Stomach (tissue), 4 donors: ENCODE measurements at regions not wholly inside any gene's neighbourhood (a gene's known extent, or its start where the extent isn't known, plus 50 kb on each side); places are given as distances from the start of the nearest gene placed in this dataset.

Source experiments
- EP300 ChIP-seq: sonication (generic); formaldehyde crosslinking; IDR thresholded peaks from one replicate; pipeline ENCODE4 v1.6.1; 2017; ENCODE audit warnings: antibody characterized with exemption
- POLR2A ChIP-seq, 4 donors: fragments of 450-650 bp; IDR thresholded peaks; one replicate each; pipeline ENCODE4 v1.6.1; 2016; ENCODE audit warnings: antibody characterized with exemption in 4 of 4, control low read depth in 2 of 4, mild to moderate bottlenecking in 1 of 4, moderate library complexity in 1 of 4
- POLR2AphosphoS5 ChIP-seq, 3 donors: sonication (generic); formaldehyde crosslinking; IDR thresholded peaks; one replicate each; pipeline ENCODE4 v1.6.1; 2016; ENCODE audit warnings: antibody characterized with exemption in 3 of 3
- TF ChIP-seq, protein P1 (sequence below), 7 experiments: fragments of 450-650 bp in 4 of 7; fragments of 200-600 bp in 3 of 7; sonication (generic) in 3 of 7; IDR thresholded peaks; one replicate each; pipeline ENCODE4 v1.5.1; 2016 to 2019; ENCODE audit warnings: antibody characterized with exemption in 7 of 7, control low read depth in 2 of 7, mild to moderate bottlenecking in 1 of 7

GRCh38 chr4:175970072-175970471 lies 95.6 kb upstream of the WDR17 start:
- TF ChIP-seq, protein P1, sequence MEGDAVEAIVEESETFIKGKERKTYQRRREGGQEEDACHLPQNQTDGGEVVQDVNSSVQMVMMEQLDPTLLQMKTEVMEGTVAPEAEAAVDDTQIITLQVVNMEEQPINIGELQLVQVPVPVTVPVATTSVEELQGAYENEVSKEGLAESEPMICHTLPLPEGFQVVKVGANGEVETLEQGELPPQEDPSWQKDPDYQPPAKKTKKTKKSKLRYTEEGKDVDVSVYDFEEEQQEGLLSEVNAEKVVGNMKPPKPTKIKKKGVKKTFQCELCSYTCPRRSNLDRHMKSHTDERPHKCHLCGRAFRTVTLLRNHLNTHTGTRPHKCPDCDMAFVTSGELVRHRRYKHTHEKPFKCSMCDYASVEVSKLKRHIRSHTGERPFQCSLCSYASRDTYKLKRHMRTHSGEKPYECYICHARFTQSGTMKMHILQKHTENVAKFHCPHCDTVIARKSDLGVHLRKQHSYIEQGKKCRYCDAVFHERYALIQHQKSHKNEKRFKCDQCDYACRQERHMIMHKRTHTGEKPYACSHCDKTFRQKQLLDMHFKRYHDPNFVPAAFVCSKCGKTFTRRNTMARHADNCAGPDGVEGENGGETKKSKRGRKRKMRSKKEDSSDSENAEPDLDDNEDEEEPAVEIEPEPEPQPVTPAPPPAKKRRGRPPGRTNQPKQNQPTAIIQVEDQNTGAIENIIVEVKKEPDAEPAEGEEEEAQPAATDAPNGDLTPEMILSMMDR (IDR thresholded peaks at IDR 0.05): no peak
- no peak for TF ChIP-seq POLR2A (IDR thresholded peaks at IDR 0.05)
- TF ChIP-seq POLR2AphosphoS5 (IDR thresholded peaks at IDR 0.05): no peak
- TF ChIP-seq EP300: no peak
